ENCODE measurements at regions not wholly inside any gene's neighbourhood (a gene's known extent, or its start where the extent isn't known, plus 50 kb on each side); places are given as distances from the start of the nearest gene placed in this dataset.

- no peak for TF ChIP-seq POLR2A (IDR thresholded peaks at IDR 0.05)
- TF ChIP-seq CTCF (IDR thresholded peaks at IDR 0.05): no peak
These were observed 1113.0 kb downstream of the CBLN2 start for GRCh38 chr18:71431171-71431570.
